Neural cell (in vitro differentiated cells): ENCODE measurements at regions not wholly inside any gene's neighbourhood (a gene's known extent, or its start where the extent isn't known, plus 50 kb on each side); places are given as distances from the start of the nearest gene placed in this dataset.

Experiments
- H2AFZ ChIP-seq: fragments of 200-600, 300-800 bp; sonication (generic), shearing (Covaris generic); 2 replicates; pipeline ENCODE4 v1.6.0; 2014; ENCODE audit warnings: low read depth, mild to moderate bottlenecking, antibody characterized with exemption, low read length, moderate library complexity
- H3F3A ChIP-seq: fragments of 200-600 bp; shearing (Covaris generic); 2 replicates; pipeline ENCODE4 v1.6.1; 2016; ENCODE audit warnings: mild to moderate bottlenecking, moderate library complexity, mixed read lengths, antibody characterized with exemption, low read length; ENCODE audit not compliant: insufficient read depth, poor library complexity, severe bottlenecking
- H3K27ac ChIP-seq: fragments of 200-600, 300-800 bp; sonication (generic), shearing (Covaris generic); 2 replicates; pipeline ENCODE4 v1.5.1; 2014; ENCODE audit warnings: mild to moderate bottlenecking, low read length, moderate library complexity
- H3K27me3 ChIP-seq: fragments of 300-800, 200-600 bp; sonication (generic), shearing (Covaris generic); 2 replicates; pipeline ENCODE4 v1.6.0; 2014; ENCODE audit warnings: mild to moderate bottlenecking, low read depth, low read length, moderate library complexity; ENCODE audit not compliant: insufficient read depth
- H3K36me3 ChIP-seq: fragments of 300-800, 200-600 bp; sonication (generic), shearing (Covaris generic); 2 replicates; pipeline ENCODE4 v1.5.1; 2014; ENCODE audit warnings: mild to moderate bottlenecking, antibody characterized with exemption, low read length, moderate library complexity; ENCODE audit not compliant: insufficient read depth
- H3K4me2 ChIP-seq: fragments of 300-800, 200-600 bp; sonication (generic), shearing (Covaris generic); 2 replicates; pipeline ENCODE4 v1.6.0; 2014; ENCODE audit warnings: mild to moderate bottlenecking, low read length
- H3K4me3 ChIP-seq: fragments of 300-800, 200-600 bp; sonication (generic), shearing (Covaris generic); 2 replicates; pipeline ENCODE4 v1.5.1; 2014; ENCODE audit warnings: mild to moderate bottlenecking, low read length, moderate library complexity
- H3K79me2 ChIP-seq: fragments of 200-600 bp; shearing (Covaris generic); replicated peaks from 2 replicates; pipeline ENCODE4 v1.6.0; 2014; ENCODE audit warnings: mild to moderate bottlenecking, low read length, moderate library complexity; ENCODE audit not compliant: insufficient read depth
- H3K9ac ChIP-seq: fragments of 300-800, 200-600 bp; sonication (generic), shearing (Covaris generic); 2 replicates; pipeline ENCODE4 v1.6.1; 2016; ENCODE audit warnings: mild to moderate bottlenecking, low read length, mixed read lengths
- H3K9me2 ChIP-seq: fragments of 200-600 bp; shearing (Covaris generic); 2 replicates; pipeline ENCODE4 v1.6.1; 2016; ENCODE audit warnings: mild to moderate bottlenecking, low read length, mixed read lengths; ENCODE audit not compliant: insufficient read depth
- H3K9me3 ChIP-seq: fragments of 200-600, 300-800 bp; sonication (generic), shearing (Covaris generic); 2 replicates; pipeline ENCODE4 v1.6.1; 2016; ENCODE audit warnings: mild to moderate bottlenecking, mixed run types, low read length, moderate library complexity, mixed read lengths
- H4K20me1 ChIP-seq: fragments of 200-600 bp; shearing (Covaris generic); 2 replicates; pipeline ENCODE4 v1.6.1; 2016; ENCODE audit warnings: mild to moderate bottlenecking, mixed run types; ENCODE audit not compliant: insufficient read depth
- CTCF ChIP-seq: fragments of 450-650 bp; IDR thresholded peaks from 2 replicates; pipeline ENCODE4 v1.5.1; 2014; ENCODE audit warnings: antibody characterized with exemption, mild to moderate bottlenecking, moderate library complexity; ENCODE audit not compliant: poor library complexity, severe bottlenecking
- EP300 ChIP-seq: fragments of 450-650 bp; conservative IDR thresholded peaks from 2 replicates; pipeline ENCODE4 v1.6.1; 2014; ENCODE audit warnings: antibody characterized with exemption, mild to moderate bottlenecking, moderate library complexity; ENCODE audit not compliant: poor library complexity, severe bottlenecking
- EZH2 ChIP-seq: fragments of 200-600, 300-800 bp; shearing (Covaris generic), sonication (generic); IDR thresholded peaks from 2 replicates; pipeline ENCODE4 v1.6.1; 2014; ENCODE audit warnings: antibody characterized with exemption, low read length, borderline replicate concordance, mild to moderate bottlenecking; ENCODE audit not compliant: insufficient read depth, poor library complexity, severe bottlenecking
- MXI1 ChIP-seq: fragments of 450-650 bp; conservative IDR thresholded peaks from 2 replicates; pipeline ENCODE4 v1.6.1; 2014; ENCODE audit warnings: antibody characterized with exemption, mild to moderate bottlenecking; ENCODE audit not compliant: poor library complexity, severe bottlenecking
- POLR2AphosphoS5 ChIP-seq: IDR thresholded peaks from 2 replicates; pipeline ENCODE4 v1.6.1; 2012
- RAD21 ChIP-seq: fragments of 450-650 bp; conservative IDR thresholded peaks from 2 replicates; pipeline ENCODE4 v1.6.1; 2014; ENCODE audit warnings: antibody characterized with exemption, mild to moderate bottlenecking, moderate library complexity
- REST ChIP-seq: IDR thresholded peaks from 2 replicates; pipeline ENCODE4 v1.6.1; 2012; ENCODE audit warnings: borderline replicate concordance
- SMC3 ChIP-seq: fragments of 450-650 bp; conservative IDR thresholded peaks from 2 replicates; pipeline ENCODE4 v1.6.1; 2014; ENCODE audit warnings: antibody characterized with exemption, mild to moderate bottlenecking, moderate library complexity; ENCODE audit not compliant: poor library complexity
- TAF1 ChIP-seq: IDR thresholded peaks from 2 replicates; pipeline ENCODE4 v1.6.1; 2012; ENCODE audit warnings: low read depth

GRCh38 chr13:21823949-21824348 is 153.1 kb downstream of the FGF9 start:
- H3K79me2 ChIP-seq: no peaks in the 10 kb centered on the region
- H3K27me3 ChIP-seq: no peaks in the 10 kb centered on the region
- H3K4me3 ChIP-seq: no peak overlapping the region
- H3K9me2 ChIP-seq: no peaks in the 10 kb centered on the region
- H4K20me1 ChIP-seq: no peaks in the 10 kb centered on the region
- no peaks in the 10 kb centered on the region for H3F3A ChIP-seq
- H3K4me2 ChIP-seq: no peak overlapping the region
- no peak for TF ChIP-seq EZH2
- no peak overlapping the region for H3K9ac ChIP-seq
- no peak overlapping the region for H2AFZ ChIP-seq
- H3K36me3 ChIP-seq: no peaks in the 10 kb centered on the region
- H3K27ac ChIP-seq: no peak overlapping the region
- H3K9me3 ChIP-seq: no peaks in the 10 kb centered on the region

GRCh38 chr13:21825186-21825585 is 154.3 kb downstream of the FGF9 start:
- Histone ChIP-seq H3K9me3 (no peaks in the 10 kb centered on the region), H2AFZ (no peak overlapping the region), H3K36me3 (no peaks in the 10 kb centered on the region), H3K9ac (no peak overlapping the region), H3K4me2 (no peak overlapping the region), H3K27ac (no peak overlapping the region), H3K9me2 (no peaks in the 10 kb centered on the region), H3F3A (no peaks in the 10 kb centered on the region), H3K27me3 (no peaks in the 10 kb centered on the region), H4K20me1 (no peaks in the 10 kb centered on the region), H3K79me2 (no peaks in the 10 kb centered on the region), H3K4me3 (no peak overlapping the region)
- TF ChIP-seq SMC3: no peak
- no peak for TF ChIP-seq MXI1
- TF ChIP-seq TAF1: no peak
- TF ChIP-seq RAD21: no peak
- TF ChIP-seq POLR2AphosphoS5: no peak
- TF ChIP-seq EZH2: no peak
- no peak for TF ChIP-seq EP300
- no peak for TF ChIP-seq CTCF

- Histone ChIP-seq H3K9ac (no peak overlapping the region), H3K9me2 (no peaks in the 10 kb centered on the region), H3K9me3 (no peaks in the 10 kb centered on the region), H3F3A (no peaks in the 10 kb centered on the region), H4K20me1 (no peaks in the 10 kb centered on the region), H3K27ac (no peak overlapping the region), H3K36me3 (no peaks in the 10 kb centered on the region), H3K27me3 (no peaks in the 10 kb centered on the region), H3K79me2 (no peaks in the 10 kb centered on the region), H3K4me2 (no peak overlapping the region), H2AFZ (no peak overlapping the region), H3K4me3 (no peak overlapping the region)
- TF ChIP-seq SMC3 (no peak), POLR2AphosphoS5 (no peak), CTCF (no peak), RAD21 (no peak), EZH2 (no peak), EP300 (no peak), REST (no peak), MXI1 (no peak), TAF1 (no peak)
Observed at GRCh38 chr13:21825801-21826200, 154.9 kb downstream of the FGF9 start.
